ENCODE measurements at regions not wholly inside any gene's neighbourhood (a gene's known extent, or its start where the extent isn't known, plus 50 kb on each side); places are given as distances from the start of the nearest gene placed in this dataset.

GRCh38 chr21:15514073-15514946, 215.5 kb upstream of the USP25 start:
- in situ Hi-C loops (cut with HindIII; ENCODE audit: low pct_unique_long_range_greater_than_20kb, low sequenced_read_pairs) (no loop called here), intact Hi-C loops (cut with micrococcal nuclease; ENCODE audit: unreplicated experiment) (no loop called here)
- ATAC-seq (no peak), DNase-seq (ENCODE audit: low read depth, low spot score) (no peak)
- POLR2A ChIA-PET = no interaction called here
- Histone ChIP-seq H3K27me3 (ENCODE audit: control insufficient read depth, insufficient read depth, low read length) (no peaks in the 10 kb centered on the region), H3K9me3 (ENCODE audit: control insufficient read depth, insufficient read depth, low read depth, low read length) (no peaks in the 10 kb centered on the region), H3K4me3 (ENCODE audit: low read depth in 2 of 2, low read length in 2 of 2) (no peak overlapping the region), H3K27ac (ENCODE audit: low read length) (no peak overlapping the region), H3K36me3 (ENCODE audit: control insufficient read depth, insufficient read depth, low read length) (no peaks in the 10 kb centered on the region), H3K4me1 (ENCODE audit: control insufficient read depth, insufficient read depth, low read length) (no peaks in the 10 kb centered on the region)
- CTCF ChIA-PET = no interaction called here
- no TSS peak for BruUV-seq (replicated peaks)
- no peak for TF ChIP-seq TCF7L2 (IDR thresholded peaks at IDR 0.05; ENCODE audit: low read depth, low read length)
- no peak for TF ChIP-seq POLR2AphosphoS5 (IDR thresholded peaks at IDR 0.05; ENCODE audit: low read depth, low read length)
- TF ChIP-seq CTCF (IDR thresholded peaks at IDR 0.05) = no peak
- no peak for TF ChIP-seq SIN3A (IDR thresholded peaks at IDR 0.05; ENCODE audit: borderline replicate concordance, insufficient read depth, low read depth, low read length)
- TF ChIP-seq, protein P1, sequence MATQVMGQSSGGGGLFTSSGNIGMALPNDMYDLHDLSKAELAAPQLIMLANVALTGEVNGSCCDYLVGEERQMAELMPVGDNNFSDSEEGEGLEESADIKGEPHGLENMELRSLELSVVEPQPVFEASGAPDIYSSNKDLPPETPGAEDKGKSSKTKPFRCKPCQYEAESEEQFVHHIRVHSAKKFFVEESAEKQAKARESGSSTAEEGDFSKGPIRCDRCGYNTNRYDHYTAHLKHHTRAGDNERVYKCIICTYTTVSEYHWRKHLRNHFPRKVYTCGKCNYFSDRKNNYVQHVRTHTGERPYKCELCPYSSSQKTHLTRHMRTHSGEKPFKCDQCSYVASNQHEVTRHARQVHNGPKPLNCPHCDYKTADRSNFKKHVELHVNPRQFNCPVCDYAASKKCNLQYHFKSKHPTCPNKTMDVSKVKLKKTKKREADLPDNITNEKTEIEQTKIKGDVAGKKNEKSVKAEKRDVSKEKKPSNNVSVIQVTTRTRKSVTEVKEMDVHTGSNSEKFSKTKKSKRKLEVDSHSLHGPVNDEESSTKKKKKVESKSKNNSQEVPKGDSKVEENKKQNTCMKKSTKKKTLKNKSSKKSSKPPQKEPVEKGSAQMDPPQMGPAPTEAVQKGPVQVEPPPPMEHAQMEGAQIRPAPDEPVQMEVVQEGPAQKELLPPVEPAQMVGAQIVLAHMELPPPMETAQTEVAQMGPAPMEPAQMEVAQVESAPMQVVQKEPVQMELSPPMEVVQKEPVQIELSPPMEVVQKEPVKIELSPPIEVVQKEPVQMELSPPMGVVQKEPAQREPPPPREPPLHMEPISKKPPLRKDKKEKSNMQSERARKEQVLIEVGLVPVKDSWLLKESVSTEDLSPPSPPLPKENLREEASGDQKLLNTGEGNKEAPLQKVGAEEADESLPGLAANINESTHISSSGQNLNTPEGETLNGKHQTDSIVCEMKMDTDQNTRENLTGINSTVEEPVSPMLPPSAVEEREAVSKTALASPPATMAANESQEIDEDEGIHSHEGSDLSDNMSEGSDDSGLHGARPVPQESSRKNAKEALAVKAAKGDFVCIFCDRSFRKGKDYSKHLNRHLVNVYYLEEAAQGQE (IDR thresholded peaks at IDR 0.05; ENCODE audit: insufficient read depth in 1 of 2, low read depth in 2 of 2, low read length in 1 of 2) = no peak

- Histone ChIP-seq H3K36me3 (ENCODE audit: control insufficient read depth, insufficient read depth, low read length) (no peaks in the 10 kb centered on the region), H3K27me3 (ENCODE audit: control insufficient read depth, insufficient read depth, low read length) (no peaks in the 10 kb centered on the region), H3K4me3 (ENCODE audit: low read depth in 2 of 2, low read length in 2 of 2) (no peak overlapping the region), H3K27ac (ENCODE audit: low read length) (no peak overlapping the region), H3K9me3 (ENCODE audit: control insufficient read depth, insufficient read depth, low read depth, low read length) (no peaks in the 10 kb centered on the region), H3K4me1 (ENCODE audit: control insufficient read depth, insufficient read depth, low read length) (no peaks in the 10 kb centered on the region)
- no TSS peak for BruUV-seq (replicated peaks)
- DNase-seq (ENCODE audit: low read depth, low spot score) (no peak), ATAC-seq (no peak)
- POLR2A ChIA-PET = no interaction called here
- CTCF ChIA-PET = no interaction called here
- intact Hi-C loops (cut with micrococcal nuclease; ENCODE audit: unreplicated experiment) = no loop called here
- TF ChIP-seq SIN3A (IDR thresholded peaks at IDR 0.05; ENCODE audit: borderline replicate concordance, insufficient read depth, low read depth, low read length) (no peak), CTCF (IDR thresholded peaks at IDR 0.05) (no peak), TCF7L2 (IDR thresholded peaks at IDR 0.05; ENCODE audit: low read depth, low read length) (no peak), POLR2AphosphoS5 (IDR thresholded peaks at IDR 0.05; ENCODE audit: low read depth, low read length) (no peak)
- TF ChIP-seq, protein P1 (IDR thresholded peaks at IDR 0.05; ENCODE audit: insufficient read depth in 1 of 2, low read depth in 2 of 2, low read length in 1 of 2) = no peak
- in situ Hi-C loops (cut with HindIII; ENCODE audit: low pct_unique_long_range_greater_than_20kb, low sequenced_read_pairs) = no loop called here
These were observed 213.9 kb upstream of the USP25 start for GRCh38 chr21:15515908-15516307.

Measured in Panc1 (cell line).